ENCODE measurements at regions not wholly inside any gene's neighbourhood (a gene's known extent, or its start where the extent isn't known, plus 50 kb on each side); places are given as distances from the start of the nearest gene placed in this dataset.

DNA sequence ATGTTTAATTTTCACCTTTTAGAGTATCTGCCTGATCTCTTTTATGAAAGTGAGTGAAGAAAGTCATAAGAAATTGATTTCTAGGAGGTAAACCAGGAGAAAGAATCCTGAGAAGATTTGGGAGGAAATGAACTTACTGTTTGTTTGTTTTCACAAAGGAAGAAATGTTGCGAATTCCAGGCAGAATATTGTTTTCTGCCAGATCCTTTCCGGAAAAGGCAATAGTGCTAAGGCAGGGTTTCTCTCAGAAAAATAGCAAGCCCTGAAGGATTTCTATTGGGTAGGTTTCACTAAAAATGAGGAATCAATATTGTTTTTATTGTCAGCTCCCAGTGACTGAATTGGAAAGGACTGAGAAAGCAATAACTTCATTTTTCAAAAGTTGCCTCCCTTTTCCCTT is 85.7 kb upstream of the TGFBR2 start:
- TF ChIP-seq EZH2phosphoT487 (IDR thresholded peaks at IDR 0.05; ENCODE audit: borderline replicate concordance, low read length) = no peak
- TF ChIP-seq, protein P1, sequence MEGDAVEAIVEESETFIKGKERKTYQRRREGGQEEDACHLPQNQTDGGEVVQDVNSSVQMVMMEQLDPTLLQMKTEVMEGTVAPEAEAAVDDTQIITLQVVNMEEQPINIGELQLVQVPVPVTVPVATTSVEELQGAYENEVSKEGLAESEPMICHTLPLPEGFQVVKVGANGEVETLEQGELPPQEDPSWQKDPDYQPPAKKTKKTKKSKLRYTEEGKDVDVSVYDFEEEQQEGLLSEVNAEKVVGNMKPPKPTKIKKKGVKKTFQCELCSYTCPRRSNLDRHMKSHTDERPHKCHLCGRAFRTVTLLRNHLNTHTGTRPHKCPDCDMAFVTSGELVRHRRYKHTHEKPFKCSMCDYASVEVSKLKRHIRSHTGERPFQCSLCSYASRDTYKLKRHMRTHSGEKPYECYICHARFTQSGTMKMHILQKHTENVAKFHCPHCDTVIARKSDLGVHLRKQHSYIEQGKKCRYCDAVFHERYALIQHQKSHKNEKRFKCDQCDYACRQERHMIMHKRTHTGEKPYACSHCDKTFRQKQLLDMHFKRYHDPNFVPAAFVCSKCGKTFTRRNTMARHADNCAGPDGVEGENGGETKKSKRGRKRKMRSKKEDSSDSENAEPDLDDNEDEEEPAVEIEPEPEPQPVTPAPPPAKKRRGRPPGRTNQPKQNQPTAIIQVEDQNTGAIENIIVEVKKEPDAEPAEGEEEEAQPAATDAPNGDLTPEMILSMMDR (IDR thresholded peaks at IDR 0.05; ENCODE audit: low read depth, low read length, poor library complexity, severe bottlenecking) = no peak

DNA sequence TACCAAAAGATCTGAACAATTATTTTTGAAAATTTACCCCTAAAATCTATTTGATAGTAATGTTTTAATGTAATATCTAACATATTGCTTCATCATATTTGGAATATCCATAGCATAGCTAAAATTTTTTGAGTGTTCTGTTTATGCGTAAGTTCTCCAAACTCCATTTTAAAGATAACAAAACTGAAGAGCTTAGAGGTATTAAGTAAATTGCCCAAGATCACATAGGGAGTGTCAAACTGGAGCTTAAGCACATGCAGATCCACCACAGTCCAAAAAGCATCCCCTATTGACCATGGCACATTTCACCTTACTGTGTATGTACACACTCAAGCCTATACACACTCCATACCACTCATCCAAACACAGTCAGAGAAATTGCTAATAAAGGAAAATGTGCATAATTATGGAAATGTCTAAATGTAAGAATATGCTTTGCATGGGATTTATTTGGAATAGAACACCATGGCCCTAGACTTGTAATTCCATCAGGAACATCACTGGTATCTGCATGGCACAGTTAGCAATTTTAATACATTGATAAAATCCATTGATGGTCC is 85.2 kb upstream of the TGFBR2 start:
- Histone ChIP-seq H3K27ac (ENCODE audit: low read depth, low read length) (no peak overlapping the region), H3K9me3 (ENCODE audit: control insufficient read depth, insufficient read depth, low read length) (no peaks in the 10 kb centered on the region), H3K79me2 (ENCODE audit: control insufficient read depth, low read length) (no peaks in the 10 kb centered on the region), H4K20me1 (ENCODE audit: control insufficient read depth, insufficient read depth, low read depth, low read length) (no peaks in the 10 kb centered on the region), H3K4me2 (ENCODE audit: low read length) (no peak overlapping the region), H3K4me1 (ENCODE audit: control insufficient read depth, low read length) (no peaks in the 10 kb centered on the region), H3K9me2 (replicated peaks; ENCODE audit: control insufficient read depth, low read length) (no peaks in the 10 kb centered on the region), H3K27me3 (ENCODE audit: control insufficient read depth, low read length) (no peaks in the 10 kb centered on the region), H3F3A (ENCODE audit: control insufficient read depth, insufficient read depth) (no peaks in the 10 kb centered on the region), H3K36me3 (ENCODE audit: control insufficient read depth, low read length) (no peaks in the 10 kb centered on the region), H3K4me3 (ENCODE audit: low read length) (no peak overlapping the region)
- TF ChIP-seq, protein P1 (IDR thresholded peaks at IDR 0.05; ENCODE audit: low read depth, low read length, poor library complexity, severe bottlenecking) = no peak
- TF ChIP-seq EZH2phosphoT487 (IDR thresholded peaks at IDR 0.05; ENCODE audit: borderline replicate concordance, low read length) = no peak

More for the DNA sequence above, 85.7 kb upstream of the TGFBR2 start:
- Histone ChIP-seq H3K36me3 (ENCODE audit: control insufficient read depth, low read length) (no peaks in the 10 kb centered on the region), H3K4me1 (ENCODE audit: control insufficient read depth, low read length) (no peaks in the 10 kb centered on the region), H3K4me2 (ENCODE audit: low read length) (no peak overlapping the region), H3K9me3 (ENCODE audit: control insufficient read depth, insufficient read depth, low read length) (no peaks in the 10 kb centered on the region), H3K79me2 (ENCODE audit: control insufficient read depth, low read length) (no peaks in the 10 kb centered on the region), H3F3A (ENCODE audit: control insufficient read depth, insufficient read depth) (no peaks in the 10 kb centered on the region), H3K4me3 (ENCODE audit: low read length) (no peak overlapping the region), H3K9me2 (replicated peaks; ENCODE audit: control insufficient read depth, low read length) (no peaks in the 10 kb centered on the region), H3K27ac (ENCODE audit: low read depth, low read length) (no peak overlapping the region), H4K20me1 (ENCODE audit: control insufficient read depth, insufficient read depth, low read depth, low read length) (no peaks in the 10 kb centered on the region), H3K27me3 (ENCODE audit: control insufficient read depth, low read length) (no peaks in the 10 kb centered on the region)

DNA sequence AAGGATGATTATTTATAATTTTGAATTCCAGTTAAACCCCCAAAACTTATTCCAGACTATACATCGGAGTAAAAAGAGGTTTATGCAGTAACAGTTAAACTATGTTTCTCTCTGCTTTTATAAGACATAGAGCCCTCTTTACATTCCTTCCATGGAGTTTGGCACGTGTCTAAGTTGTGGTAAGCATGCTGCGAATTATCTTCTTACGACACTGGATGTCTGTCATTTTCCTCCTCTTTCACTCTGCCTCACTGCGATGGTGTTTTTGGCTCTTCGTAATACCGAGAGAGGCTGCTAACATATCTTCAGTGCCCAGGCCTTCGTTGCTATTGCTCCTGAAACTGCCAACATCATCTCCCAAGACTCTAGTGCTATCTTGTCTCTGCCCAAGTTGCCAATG is 83.9 kb upstream of the TGFBR2 start:
- no peaks in the 10 kb centered on the region for H3K9me2 ChIP-seq (replicated peaks; ENCODE audit: control insufficient read depth, low read length)
- no peak overlapping the region for H3K4me3 ChIP-seq (ENCODE audit: low read length)
- H3K9me3 ChIP-seq (ENCODE audit: control insufficient read depth, insufficient read depth, low read length) = no peaks in the 10 kb centered on the region
- H3K27me3 ChIP-seq (ENCODE audit: control insufficient read depth, low read length) = no peaks in the 10 kb centered on the region
- H4K20me1 ChIP-seq (ENCODE audit: control insufficient read depth, insufficient read depth, low read depth, low read length) = no peaks in the 10 kb centered on the region
- no peaks in the 10 kb centered on the region for H3K4me1 ChIP-seq (ENCODE audit: control insufficient read depth, low read length)
- H3K4me2 ChIP-seq (ENCODE audit: low read length) = no peak overlapping the region
- no peaks in the 10 kb centered on the region for H3K36me3 ChIP-seq (ENCODE audit: control insufficient read depth, low read length)
- H3K79me2 ChIP-seq (ENCODE audit: control insufficient read depth, low read length) = no peaks in the 10 kb centered on the region
- H3K27ac ChIP-seq (ENCODE audit: low read depth, low read length) = no peak overlapping the region
- no peaks in the 10 kb centered on the region for H3F3A ChIP-seq (ENCODE audit: control insufficient read depth, insufficient read depth)
- TF ChIP-seq, protein P1 (IDR thresholded peaks at IDR 0.05; ENCODE audit: low read depth, low read length, poor library complexity, severe bottlenecking) = no peak
- no peak for TF ChIP-seq EZH2phosphoT487 (IDR thresholded peaks at IDR 0.05; ENCODE audit: borderline replicate concordance, low read length)

Measured in DOHH2 (cell line).